H1 (cell line): ENCODE measurements at regions not wholly inside any gene's neighbourhood (a gene's known extent, or its start where the extent isn't known, plus 50 kb on each side); places are given as distances from the start of the nearest gene placed in this dataset.

Experiments used
- CTCF ChIA-PET: fragments of 300-600 bp; sonication (Branson Sonifier 250); formaldehyde crosslinking; loops from one replicate; lab custom pipeline; 2021; ENCODE audit not compliant: partially characterized antibody; lab: Charles Lee
- POLR2A ChIA-PET: fragments of 300-600 bp; sonication (Branson Sonifier 250); formaldehyde crosslinking; loops from one replicate; lab custom pipeline; 2021; ENCODE audit warnings: inconsistent platforms; ENCODE audit not compliant: partially characterized antibody; lab: Charles Lee
- DNase-seq, 2 experiments: peaks; one replicate each; pipeline versions ENCODE4 v3.0.0 to v3.0.0-alpha.2; 2010 to 2022; ENCODE audit warnings: low spot score in 2 of 2, low read depth in 1 of 2, mixed read lengths in 1 of 2
- FAIRE-seq: peaks from 2 replicates; lab custom pipeline; 2011; peaks lifted over from hg19 to GRCh38; lab: Jason Lieb, UNC
- H2AFZ ChIP-seq: 2 replicates; pipeline ENCODE4 v1.8.1; 2012; ENCODE audit warnings: low read length, inconsistent platforms
- H2AK5ac ChIP-seq: 2 replicates; pipeline ENCODE4 v1.6.1; 2013; ENCODE audit warnings: low read depth, low read length
- H2BK120ac ChIP-seq: replicated peaks from 2 replicates; pipeline ENCODE3; 2013; ENCODE audit warnings: low read depth, low read length, inconsistent platforms
- H2BK12ac ChIP-seq: 2 replicates; pipeline ENCODE4 v1.6.1; 2013; ENCODE audit warnings: low read depth, low read length
- H2BK15ac ChIP-seq: 2 replicates; pipeline ENCODE4 v1.6.1; 2013; ENCODE audit warnings: low read length
- H2BK20ac ChIP-seq: 2 replicates; pipeline ENCODE4 v1.6.1; 2013; ENCODE audit warnings: low read length
- H2BK5ac ChIP-seq: 2 replicates; pipeline ENCODE4 v1.6.1; 2013; ENCODE audit warnings: low read depth, low read length
- H3K14ac ChIP-seq: 2 replicates; pipeline ENCODE4 v1.6.1; 2013; ENCODE audit warnings: inconsistent platforms; ENCODE audit not compliant: insufficient read length
- H3K18ac ChIP-seq: 2 replicates; pipeline ENCODE4 v1.6.1; 2013; ENCODE audit warnings: low read length; ENCODE audit errors: extremely low read depth
- H3K23ac ChIP-seq: 2 replicates; pipeline ENCODE4 v1.6.1; 2013; ENCODE audit warnings: inconsistent platforms; ENCODE audit not compliant: insufficient read length
- H3K23me2 ChIP-seq: 2 replicates; pipeline ENCODE4 v1.6.1; 2013; ENCODE audit warnings: low read depth, low read length
- H3K27ac ChIP-seq: 2 replicates; pipeline ENCODE4 v1.6.1; 2011; ENCODE audit warnings: low read depth, low read length, inconsistent platforms
- H3K27me3 ChIP-seq, 4 experiments: replicated peaks in 1 of 4; 1 replicate in 1 of 4; 2 replicates in 3 of 4; pipeline versions ENCODE4 v1.6.1 to v1.8.1; 2011 to 2013; ENCODE audit warnings: low read length in 3 of 4, mild to moderate bottlenecking in 3 of 4, inconsistent platforms in 2 of 4, mixed read lengths in 2 of 4, moderate library complexity in 1 of 4; ENCODE audit not compliant: control insufficient read depth in 3 of 4, insufficient read depth in 3 of 4; ENCODE audit errors: extremely low read depth in 1 of 4
- H3K36me3 ChIP-seq, 4 experiments: 2 replicates each; pipeline versions ENCODE4 v1.6.1 to v1.8.1; 2011 to 2013; ENCODE audit warnings: mild to moderate bottlenecking in 4 of 4, low read length in 3 of 4, moderate library complexity in 2 of 4, control low read depth in 1 of 4, inconsistent platforms in 1 of 4; ENCODE audit not compliant: insufficient read depth in 4 of 4, control insufficient read depth in 2 of 4
- H3K4ac ChIP-seq: replicated peaks from 2 replicates; pipeline ENCODE3; 2013; ENCODE audit warnings: low read length, low read depth, mixed read lengths, inconsistent platforms; ENCODE audit not compliant: insufficient read length
- H3K4me1 ChIP-seq, 4 experiments: replicated peaks in 1 of 4; 1 replicate in 1 of 4; 2 replicates in 3 of 4; pipeline versions ENCODE4 v1.6.1 to v1.8.1; 2011 to 2013; ENCODE audit warnings: low read length in 3 of 4, inconsistent platforms in 2 of 4, mixed read lengths in 1 of 4; ENCODE audit not compliant: insufficient read depth in 4 of 4, control insufficient read depth in 3 of 4
- H3K4me2 ChIP-seq, 2 experiments: 2 replicates each; pipeline versions ENCODE4 v1.6.1 to v1.8.1; 2011 to 2013; ENCODE audit warnings: low read depth in 2 of 2, low read length in 2 of 2, control low read depth in 1 of 2, inconsistent platforms in 1 of 2, mild to moderate bottlenecking in 1 of 2; ENCODE audit not compliant: insufficient read depth in 1 of 2
- H3K4me3 ChIP-seq, 4 experiments: fragments of 200-600, 300-600 bp in 1 of 4; sonication (generic), shearing (Covaris generic), sonication (Bioruptor Twin) in 1 of 4; 2 replicates each; pipeline versions ENCODE4 v1.5.1 to v1.8.1; 2011 to 2016; ENCODE audit warnings: low read length in 4 of 4, low read depth in 3 of 4, control low read depth in 2 of 4, inconsistent platforms in 2 of 4, mild to moderate bottlenecking in 2 of 4, mixed read lengths in 1 of 4, moderate library complexity in 1 of 4; ENCODE audit not compliant: insufficient read depth in 2 of 4; ENCODE audit errors: extremely low read depth in 1 of 4
- H3K56ac ChIP-seq: replicated peaks from 2 replicates; pipeline ENCODE3; 2013; ENCODE audit warnings: low read depth, mild to moderate bottlenecking, mixed read lengths, low read length, inconsistent platforms; ENCODE audit not compliant: insufficient read length
- H3K79me1 ChIP-seq: 2 replicates; pipeline ENCODE4 v1.6.1; 2013; ENCODE audit warnings: low read depth, low read length, control low read depth
- H3K79me2 ChIP-seq, 2 experiments: 2 replicates each; pipeline versions ENCODE4 v1.6.1 to v1.8.1; 2012 to 2013; ENCODE audit warnings: low read length in 2 of 2, mild to moderate bottlenecking in 2 of 2, inconsistent platforms in 1 of 2; ENCODE audit not compliant: insufficient read depth in 2 of 2, control insufficient read depth in 1 of 2
- H3K9ac ChIP-seq, 4 experiments: replicated peaks in 1 of 4; 1 replicate in 1 of 4; 2 replicates in 3 of 4; pipeline versions ENCODE4 v1.6.1 to v1.8.1; 2011 to 2013; ENCODE audit warnings: low read depth in 3 of 4, low read length in 3 of 4, control low read depth in 2 of 4, mild to moderate bottlenecking in 2 of 4, moderate library complexity in 2 of 4, inconsistent platforms in 1 of 4; ENCODE audit errors: extremely low read depth in 1 of 4
- H3K9me3 ChIP-seq, 2 experiments: 2 replicates each; pipeline versions ENCODE4 v1.6.1 to v1.8.1; 2012 to 2013; ENCODE audit warnings: mild to moderate bottlenecking in 2 of 2, moderate library complexity in 2 of 2, control low read depth in 1 of 2, inconsistent platforms in 1 of 2, low read depth in 1 of 2, low read length in 1 of 2, mixed read lengths in 1 of 2; ENCODE audit not compliant: insufficient read depth in 2 of 2
- H4K20me1 ChIP-seq, 2 experiments: replicated peaks in 1 of 2; 2 replicates each; pipeline versions ENCODE3 to v1.8.1; 2011 to 2013; ENCODE audit warnings: inconsistent platforms in 2 of 2, low read length in 2 of 2, mild to moderate bottlenecking in 1 of 2; ENCODE audit not compliant: insufficient read depth in 2 of 2, control insufficient read depth in 1 of 2
- H4K5ac ChIP-seq: 2 replicates; pipeline ENCODE4 v1.6.1; 2013; ENCODE audit warnings: low read length, low read depth, mixed read lengths, inconsistent platforms; ENCODE audit not compliant: insufficient read length
- H4K8ac ChIP-seq: 2 replicates; pipeline ENCODE4 v1.8.0; 2013; ENCODE audit warnings: mild to moderate bottlenecking, moderate library complexity, low read length, inconsistent platforms; ENCODE audit not compliant: insufficient read depth; ENCODE audit errors: extremely low read depth
- H4K91ac ChIP-seq: replicated peaks from 2 replicates; pipeline ENCODE3; 2013; ENCODE audit warnings: low read length, mixed read lengths, inconsistent platforms; ENCODE audit not compliant: insufficient read length
- ASH2L ChIP-seq: fragments of 200-600, 300-600 bp; sonication (generic); IDR thresholded peaks from one replicate; pipeline ENCODE4 v1.7.1; 2017; ENCODE audit warnings: low read length
- BCL11A ChIP-seq, 2 experiments: IDR thresholded peaks; one replicate each; pipeline ENCODE4 v1.6.1; 2011; ENCODE audit warnings: low read depth in 2 of 2, low read length in 2 of 2, mild to moderate bottlenecking in 2 of 2
- BRCA1 ChIP-seq: IDR thresholded peaks from 2 replicates; pipeline ENCODE4 v1.6.1; 2012; ENCODE audit warnings: low read depth, low read length, improper control_type of control experiment
- CREB1 ChIP-seq: IDR thresholded peaks from 2 replicates; pipeline ENCODE4 v1.6.1; 2012; ENCODE audit warnings: inconsistent platforms
- GTF2F1 ChIP-seq: IDR thresholded peaks from 2 replicates; pipeline ENCODE4 v1.6.1; 2012; ENCODE audit warnings: low read depth, low read length, improper control_type of control experiment, borderline replicate concordance
- KDM5A ChIP-seq: fragments of 200-600 bp; IDR thresholded peaks from 2 replicates; pipeline ENCODE4 v1.7.1; 2012; ENCODE audit warnings: mild to moderate bottlenecking, low read length, inconsistent platforms, mixed read lengths
- POLR2A ChIP-seq, 2 experiments: IDR thresholded peaks; 1 replicate in 1 of 2; 2 replicates in 1 of 2; pipeline ENCODE4 v1.6.1; 2011; ENCODE audit warnings: low read depth in 2 of 2, low read length in 2 of 2, mild to moderate bottlenecking in 2 of 2; ENCODE audit errors: control extremely low read depth in 1 of 2
- RXRA ChIP-seq: IDR thresholded peaks from 2 replicates; pipeline ENCODE4 v1.6.1; 2011; ENCODE audit warnings: low read depth, mild to moderate bottlenecking, low read length, moderate library complexity; ENCODE audit not compliant: insufficient read depth
- WGBS, 2 experiments: shearing (Covaris generic) in 1 of 2; methylation state at CpG; one replicate each; pipeline versions ENCODE4 v1.1.6 to v1.1.7; 2013 to 2015; ENCODE audit warnings: low lambda C conversion rate in 2 of 2, mixed read lengths in 2 of 2, inconsistent platforms in 1 of 2, low coverage in 1 of 2, missing lambda C conversion rate in 1 of 2; ENCODE audit not compliant: insufficient replicate concordance in 2 of 2, insufficient coverage in 1 of 2, insufficient read length in 1 of 2; ENCODE audit errors: extremely low coverage in 1 of 2, missing lambda C conversion rate in 1 of 2; 5-methylcytosine and 5-hydroxymethylcytosine counted together
- TF ChIP-seq, protein P1 (sequence below): IDR thresholded peaks from 2 replicates; pipeline ENCODE4 v1.6.1; 2012; ENCODE audit warnings: inconsistent platforms
- TF ChIP-seq, protein P2 (sequence below), 3 experiments: IDR thresholded peaks; 1 replicate in 2 of 3; 2 replicates in 1 of 3; pipeline versions ENCODE4 v1.5.1 to v1.6.1; 2011; ENCODE audit warnings: low read length in 3 of 3, mild to moderate bottlenecking in 3 of 3, inconsistent platforms in 2 of 3, low read depth in 1 of 3, moderate library complexity in 1 of 3; ENCODE audit not compliant: insufficient read depth in 1 of 3; ENCODE audit errors: control extremely low read depth in 1 of 3

DNA sequence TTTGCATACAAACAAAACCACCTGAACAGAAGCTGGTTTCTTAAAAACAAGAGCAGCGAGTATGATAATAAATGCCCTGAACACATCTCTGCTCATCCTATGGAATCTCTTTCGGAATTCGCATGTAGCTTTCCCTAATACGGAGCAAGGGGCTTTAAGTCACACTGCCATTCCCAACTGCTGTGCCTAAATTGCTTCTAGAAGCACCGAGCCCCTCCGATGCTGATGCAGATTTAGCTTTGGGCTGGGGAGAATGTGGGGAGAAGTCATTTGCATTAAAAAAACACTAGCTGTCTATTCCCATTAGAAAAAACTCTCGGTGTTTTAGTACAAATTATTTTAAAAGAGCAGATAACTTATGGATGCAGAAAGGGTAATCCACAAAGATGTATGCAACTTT, 76.9 kb downstream of the CD83 start:
- Histone ChIP-seq H3K56ac (no peak overlapping the region), H3K9me3 (no peaks in the 10 kb centered on the region), H2BK20ac (no peak overlapping the region), H3K27ac (no peak overlapping the region), H3K14ac (no peak overlapping the region), H3K79me1 (no peaks in the 10 kb centered on the region), H2BK15ac (no peak overlapping the region), H3K18ac (no peak overlapping the region), H2BK12ac (no peak overlapping the region), H4K8ac (no peak overlapping the region), H4K5ac (no peak overlapping the region), H3K79me2 (no peaks in the 10 kb centered on the region), H3K4me1 (peaks cover 0 to 15% (median 5%) of the 10 kb centered on the region in 4 experiments; a peak in 6 of 7 replicates), H2BK120ac (no peak overlapping the region), H3K4me2 (0 out of 4 replicates have a peak overlapping the region, but pooled peaks of 1 of the 2 experiments have one; percentile 7), H2AK5ac (no peak overlapping the region), H4K91ac (no peak overlapping the region), H2AFZ (no peak overlapping the region), H3K23ac (no peak overlapping the region), H3K4me3 (no peak overlapping the region), H3K4ac (no peak overlapping the region), H3K23me2 (no peaks in the 10 kb centered on the region), H3K36me3 (no peaks in the 10 kb centered on the region), H3K27me3 (peaks cover 0 to 2% (median 0%) of the 10 kb centered on the region in 4 experiments; a peak in 1 of 7 replicates), H3K9ac (no peak overlapping the region), H2BK5ac (no peak overlapping the region), H4K20me1 (no peaks in the 10 kb centered on the region)
- ChIA-PET POLR2A (no interaction called here), CTCF (interaction anchor here (0.6 to 1.0 kb wide), 4 partner anchors 14 to 493 kb away, joined by 3 to 4 read pairs (median 3); no protein-coding TSS in a partner anchor)
- DNase-seq (no peak), FAIRE-seq (peak; percentile 86)
- TF ChIP-seq BCL11A (IDR thresholded peaks at IDR 0.05; ENCODE audit: low read depth in 2 of 2, low read length in 2 of 2): no peak
- no peak for TF ChIP-seq BRCA1
- TF ChIP-seq, protein P1, sequence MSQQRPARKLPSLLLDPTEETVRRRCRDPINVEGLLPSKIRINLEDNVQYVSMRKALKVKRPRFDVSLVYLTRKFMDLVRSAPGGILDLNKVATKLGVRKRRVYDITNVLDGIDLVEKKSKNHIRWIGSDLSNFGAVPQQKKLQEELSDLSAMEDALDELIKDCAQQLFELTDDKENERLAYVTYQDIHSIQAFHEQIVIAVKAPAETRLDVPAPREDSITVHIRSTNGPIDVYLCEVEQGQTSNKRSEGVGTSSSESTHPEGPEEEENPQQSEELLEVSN: no peak
- TF ChIP-seq, protein P2, sequence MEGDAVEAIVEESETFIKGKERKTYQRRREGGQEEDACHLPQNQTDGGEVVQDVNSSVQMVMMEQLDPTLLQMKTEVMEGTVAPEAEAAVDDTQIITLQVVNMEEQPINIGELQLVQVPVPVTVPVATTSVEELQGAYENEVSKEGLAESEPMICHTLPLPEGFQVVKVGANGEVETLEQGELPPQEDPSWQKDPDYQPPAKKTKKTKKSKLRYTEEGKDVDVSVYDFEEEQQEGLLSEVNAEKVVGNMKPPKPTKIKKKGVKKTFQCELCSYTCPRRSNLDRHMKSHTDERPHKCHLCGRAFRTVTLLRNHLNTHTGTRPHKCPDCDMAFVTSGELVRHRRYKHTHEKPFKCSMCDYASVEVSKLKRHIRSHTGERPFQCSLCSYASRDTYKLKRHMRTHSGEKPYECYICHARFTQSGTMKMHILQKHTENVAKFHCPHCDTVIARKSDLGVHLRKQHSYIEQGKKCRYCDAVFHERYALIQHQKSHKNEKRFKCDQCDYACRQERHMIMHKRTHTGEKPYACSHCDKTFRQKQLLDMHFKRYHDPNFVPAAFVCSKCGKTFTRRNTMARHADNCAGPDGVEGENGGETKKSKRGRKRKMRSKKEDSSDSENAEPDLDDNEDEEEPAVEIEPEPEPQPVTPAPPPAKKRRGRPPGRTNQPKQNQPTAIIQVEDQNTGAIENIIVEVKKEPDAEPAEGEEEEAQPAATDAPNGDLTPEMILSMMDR (IDR thresholded peaks at IDR 0.05; ENCODE audit: control extremely low read depth in 1 of 3, insufficient read depth in 1 of 3, low read depth in 1 of 3, low read length in 3 of 3): no peak
- TF ChIP-seq RXRA: no peak
- TF ChIP-seq POLR2A (IDR thresholded peaks at IDR 0.05; ENCODE audit: control extremely low read depth in 1 of 2, low read depth in 2 of 2, low read length in 2 of 2): no peak
- no peak for TF ChIP-seq KDM5A
- no peak for TF ChIP-seq CREB1
- TF ChIP-seq GTF2F1: no peak
- TF ChIP-seq ASH2L: no peak
- WGBS, 2 experiments: 32% methylated on average over 7 of the region's 7 CpGs; no CpG with 5 or more reads in 1 of the 2 experiments
